ENCODE measurements at regions not wholly inside any gene's neighbourhood (a gene's known extent, or its start where the extent isn't known, plus 50 kb on each side); places are given as distances from the start of the nearest gene placed in this dataset.

- DNase-seq (ENCODE audit: low spot score), result peak; percentile 78
Observed at GRCh38 chr3:72489901-72490300, 358.3 kb downstream of the SHQ1 start.

- DNase-seq (ENCODE audit: low spot score), result no peak
Observed at GRCh38 chr3:72488738-72489035, 359.6 kb downstream of the SHQ1 start.

GRCh38 chr3:72487946-72488737 lies 360.1 kb downstream of the SHQ1 start:
- no peak for DNase-seq (ENCODE audit: low spot score)

- no peak for DNase-seq (ENCODE audit: low spot score)
Observed at GRCh38 chr3:72487078-72487765, 361.0 kb downstream of the SHQ1 start.

- DNase-seq (ENCODE audit: low spot score), result no peak
Observed at GRCh38 chr3:72485641-72486040, 362.6 kb downstream of the SHQ1 start.

GRCh38 chr3:72483554-72484104 lies 364.6 kb downstream of the SHQ1 start:
- no peak for DNase-seq (ENCODE audit: low spot score)

GRCh38 chr3:72482589-72483321 lies 365.5 kb downstream of the SHQ1 start:
- no peak for DNase-seq (ENCODE audit: low spot score)

- no peak for DNase-seq (ENCODE audit: low spot score)
Observed at GRCh38 chr3:72481542-72481941, 366.7 kb downstream of the SHQ1 start.

- DNase-seq (ENCODE audit: low spot score), result no peak
Observed at GRCh38 chr3:72480366-72480765, 367.9 kb downstream of the SHQ1 start.

GRCh38 chr3:72479651-72480215 lies 368.5 kb downstream of the SHQ1 start:
- no peak for DNase-seq (ENCODE audit: low spot score)

GRCh38 chr3:72476139-72476483 lies 372.1 kb downstream of the SHQ1 start:
- no peak for DNase-seq (ENCODE audit: low spot score)

- DNase-seq (ENCODE audit: low spot score), result no peak
Observed at GRCh38 chr3:72475258-72476138, 372.7 kb downstream of the SHQ1 start.

- DNase-seq (ENCODE audit: low spot score), result no peak
Observed at GRCh38 chr3:72474775-72475174, 373.5 kb downstream of the SHQ1 start.

- DNase-seq (ENCODE audit: low spot score), result no peak
Observed at GRCh38 chr3:72473156-72473555, 375.1 kb downstream of the SHQ1 start.

- DNase-seq (ENCODE audit: low spot score), result no peak
Observed at GRCh38 chr3:72470904-72471417, 377.3 kb downstream of the SHQ1 start.

GRCh38 chr3:72465853-72466252 lies 382.4 kb downstream of the SHQ1 start:
- DNase-seq (ENCODE audit: low spot score), result no peak

- no peak for DNase-seq (ENCODE audit: low spot score)
Observed at GRCh38 chr3:72463083-72463482, 385.2 kb downstream of the SHQ1 start.

- DNase-seq (ENCODE audit: low spot score), result no peak
Observed at GRCh38 chr3:72462595-72463011, 385.6 kb downstream of the SHQ1 start.

- no peak for DNase-seq (ENCODE audit: low spot score)
Observed at GRCh38 chr3:72461787-72462186, 386.5 kb downstream of the SHQ1 start.

- no peak for DNase-seq (ENCODE audit: low spot score)
Observed at GRCh38 chr3:72460205-72461174, 387.8 kb downstream of the SHQ1 start.

Data from D341Med (cell line).